CD4-positive, alpha-beta T cell treated with Interferon alpha-2 for 1 hour (primary cell): ENCODE measurements at regions not wholly inside any gene's neighbourhood (a gene's known extent, or its start where the extent isn't known, plus 50 kb on each side); places are given as distances from the start of the nearest gene placed in this dataset.
"Not testable (repeated sequence)": the region's sequence is repeated elsewhere in the genome, so short reads cannot be mapped to it uniquely, and the experiment has no call there.

Source experiments
- DNase-seq, 2 donors: peaks; one replicate each; pipeline ENCODE4 v3.0.0-alpha.2; 2020 to 2022

GRCh38 chr2:200104015-200104414 lies 148.6 kb downstream of the MAIP1 start:
- no peak for DNase-seq

- no peak for DNase-seq
Observed at GRCh38 chr2:200107514-200108217, 152.3 kb downstream of the MAIP1 start.

GRCh38 chr2:200109421-200109820 lies 154.0 kb downstream of the MAIP1 start:
- no peak for DNase-seq

GRCh38 chr2:200110381-200110780 lies 155.0 kb downstream of the MAIP1 start:
- DNase-seq, result no peak

- DNase-seq, result not testable (repeated sequence)
Observed at GRCh38 chr2:200113016-200113799, 157.8 kb downstream of the MAIP1 start.

- DNase-seq, result no peak
Observed at GRCh38 chr2:200119236-200119635, 163.9 kb downstream of the MAIP1 start.

- DNase-seq, result no peak
Observed at GRCh38 chr2:200121931-200122330, 166.5 kb downstream of the MAIP1 start.

GRCh38 chr2:200122683-200123082 lies 167.3 kb downstream of the MAIP1 start:
- no peak for DNase-seq

GRCh38 chr2:200124665-200125368 lies 169.4 kb downstream of the MAIP1 start:
- not testable (repeated sequence) for DNase-seq

GRCh38 chr2:200125444-200126284 lies 170.3 kb downstream of the MAIP1 start:
- no peak for DNase-seq

- not testable (repeated sequence) for DNase-seq
Observed at GRCh38 chr2:200126285-200126670, 170.9 kb downstream of the MAIP1 start.

GRCh38 chr2:200126680-200127079 lies 171.3 kb downstream of the MAIP1 start:
- not testable (repeated sequence) for DNase-seq

- no peak for DNase-seq
Observed at GRCh38 chr2:200127848-200128247, 172.5 kb downstream of the MAIP1 start.

- no peak for DNase-seq
Observed at GRCh38 chr2:200128296-200128695, 172.9 kb downstream of the MAIP1 start.

GRCh38 chr2:200129721-200130462 lies 174.5 kb downstream of the MAIP1 start:
- DNase-seq, result no peak

GRCh38 chr2:200130762-200131166 lies 175.4 kb downstream of the MAIP1 start:
- no peak for DNase-seq

GRCh38 chr2:200131307-200131706 lies 175.2 kb upstream of the SPATS2L start:
- no peak for DNase-seq

GRCh38 chr2:200135082-200135481 lies 171.4 kb upstream of the SPATS2L start:
- no peak for DNase-seq

GRCh38 chr2:200136655-200137054 lies 169.8 kb upstream of the SPATS2L start:
- no peak for DNase-seq

GRCh38 chr2:200137271-200137670 lies 169.2 kb upstream of the SPATS2L start:
- no peak for DNase-seq

GRCh38 chr2:200137691-200138090 lies 168.8 kb upstream of the SPATS2L start:
- no peak for DNase-seq
